PC-9 (cell line): ENCODE measurements at regions not wholly inside any gene's neighbourhood (a gene's known extent, or its start where the extent isn't known, plus 50 kb on each side); places are given as distances from the start of the nearest gene placed in this dataset.

ENCODE experiments used
- BruUV-seq: library from RNA; stranded (reverse); fragments of 400-500 nt; replicated peaks from 2 replicates; lab custom pipeline; 2021; lab: Mats Ljungman, UMichigan
- CTCF ChIA-PET: fragments of 300-600 bp; sonication (Branson Sonifier 250); formaldehyde crosslinking; loops from one replicate; lab custom pipeline; 2022; ENCODE audit warnings: antibody characterized with exemption; lab: Charles Lee
- POLR2A ChIA-PET: fragments of 300-600 bp; sonication (Branson Sonifier 250); formaldehyde crosslinking; loops from one replicate; lab custom pipeline; 2022; ENCODE audit warnings: antibody characterized with exemption; ENCODE audit not compliant: unreplicated experiment; lab: Charles Lee
- DNase-seq, 2 experiments: peaks; one replicate each; pipeline versions ENCODE4 v3.0.0 to v3.0.0-alpha.2; 2015 to 2022; ENCODE audit warnings: mixed read lengths in 1 of 2
- H2AFZ ChIP-seq: fragments of 200-600 bp; sonication (generic); 2 replicates; pipeline ENCODE4 v1.8.1; 2017; ENCODE audit warnings: antibody characterized with exemption
- H3F3A ChIP-seq: fragments of 200-600 bp; sonication (generic); 2 replicates; pipeline ENCODE4 v1.8.1; 2017; ENCODE audit warnings: antibody characterized with exemption, mild to moderate bottlenecking, low read depth; ENCODE audit not compliant: insufficient read depth
- H3K27ac ChIP-seq: fragments of 200-600 bp; sonication (generic); 2 replicates; pipeline ENCODE4 v1.6.1; 2016; ENCODE audit warnings: mixed run types
- H3K27me3 ChIP-seq: fragments of 200-600 bp; sonication (generic); 2 replicates; pipeline ENCODE4 v1.6.1; 2016; ENCODE audit warnings: low read depth, mixed run types; ENCODE audit not compliant: insufficient read depth
- H3K36me3 ChIP-seq: fragments of 200-600 bp; sonication (generic); 2 replicates; pipeline ENCODE4 v1.6.1; 2016; ENCODE audit warnings: low read depth, mixed run types
- H3K4me1 ChIP-seq: fragments of 200-600 bp; sonication (generic); replicated peaks from 2 replicates; pipeline ENCODE4 v1.6.1; 2016; ENCODE audit warnings: mixed run types; ENCODE audit not compliant: insufficient read depth
- H3K4me2 ChIP-seq: fragments of 200-600 bp; sonication (generic); 2 replicates; pipeline ENCODE4 v1.6.1; 2017; ENCODE audit warnings: mixed run types
- H3K4me3 ChIP-seq: fragments of 200-600 bp; sonication (generic); 2 replicates; pipeline ENCODE4 v1.6.1; 2016; ENCODE audit warnings: mixed run types
- H3K79me2 ChIP-seq: fragments of 200-600 bp; sonication (generic); 2 replicates; pipeline ENCODE4 v1.6.1; 2017; ENCODE audit warnings: low read depth, mixed run types
- H3K9me2 ChIP-seq: fragments of 200-600 bp; sonication (generic); 2 replicates; pipeline ENCODE4 v1.8.1; 2017; ENCODE audit warnings: mild to moderate bottlenecking; ENCODE audit not compliant: insufficient read depth
- H3K9me3 ChIP-seq: fragments of 200-600 bp; sonication (generic); 2 replicates; pipeline ENCODE4 v1.8.1; 2016; ENCODE audit warnings: low read depth; ENCODE audit not compliant: insufficient read depth
- H4K20me1 ChIP-seq: fragments of 200-600 bp; sonication (generic); 2 replicates; pipeline ENCODE4 v1.8.1; 2017; ENCODE audit not compliant: insufficient read depth
- CTCF ChIP-seq: fragments of 200-600 bp; sonication (generic); conservative IDR thresholded peaks from 2 replicates; pipeline ENCODE4 v1.6.1; 2017; ENCODE audit warnings: mixed run types, antibody characterized with exemption, mild to moderate bottlenecking, moderate library complexity
- EZH2 ChIP-seq: fragments of 200-600 bp; sonication (generic); IDR thresholded peaks from 2 replicates; pipeline ENCODE4 v1.8.0; 2017; ENCODE audit warnings: antibody characterized with exemption, low read depth
- intact Hi-C: fragments of 100-400 bp; cut with micrococcal nuclease; formaldehyde crosslinking; loops from one replicate; pipeline ENCODE4 v1.10.0; 2022; ENCODE audit not compliant: unreplicated experiment

- H3F3A ChIP-seq: no peaks in the 10 kb centered on the region
- H3K4me1 ChIP-seq: no peaks in the 10 kb centered on the region
- CTCF ChIA-PET: no interaction called here
- intact Hi-C loops: no loop called here
- no peaks in the 10 kb centered on the region for H3K36me3 ChIP-seq
- POLR2A ChIA-PET: no interaction called here
- no peaks in the 10 kb centered on the region for H3K9me3 ChIP-seq
- no peaks in the 10 kb centered on the region for H3K79me2 ChIP-seq
- H3K4me2 ChIP-seq: no peak overlapping the region
- H3K4me3 ChIP-seq: no peak overlapping the region
- no peak for TF ChIP-seq EZH2
- TF ChIP-seq CTCF: no peak
- DNase-seq: no peak
- H4K20me1 ChIP-seq: peaks cover 5% of the 10 kb centered on the region; the same call in 1 of the 2 replicates
- peaks cover 98% of the 10 kb centered on the region for H3K27me3 ChIP-seq
- no peaks in the 10 kb centered on the region for H3K9me2 ChIP-seq
- H2AFZ ChIP-seq: no peak overlapping the region
- BruUV-seq: no TSS peak
- H3K27ac ChIP-seq: no peak overlapping the region
Measured at GRCh38 chr1:37398096-37398495, 76.3 kb upstream of the ZC3H12A start.

GRCh38 chr1:37399205-37399604 lies 75.2 kb upstream of the ZC3H12A start:
- no TSS peak for BruUV-seq
- TF ChIP-seq CTCF (no peak), EZH2 (no peak)

GRCh38 chr1:37399830-37400464 lies 74.4 kb upstream of the ZC3H12A start:
- Histone ChIP-seq H3K9me2 (no peaks in the 10 kb centered on the region), H3K36me3 (no peaks in the 10 kb centered on the region), H2AFZ (no peak overlapping the region), H3K79me2 (no peaks in the 10 kb centered on the region), H3K27me3 (peaks cover 96% of the 10 kb centered on the region), H3K4me3 (no peak overlapping the region), H3K4me2 (no peak overlapping the region), H4K20me1 (peaks cover 5% of the 10 kb centered on the region; the same call in 1 of the 2 replicates), H3K9me3 (no peaks in the 10 kb centered on the region), H3K4me1 (no peaks in the 10 kb centered on the region), H3K27ac (no peak overlapping the region), H3F3A (no peaks in the 10 kb centered on the region)
- ChIA-PET CTCF (no interaction called here), POLR2A (no interaction called here)
- intact Hi-C loops: no loop called here
- BruUV-seq: no TSS peak
- no peak for TF ChIP-seq EZH2
- TF ChIP-seq CTCF: no peak
- DNase-seq: no peak

More at GRCh38 chr1:37399205-37399604, 75.2 kb upstream of the ZC3H12A start:
- Histone ChIP-seq H4K20me1 (peaks cover 5% of the 10 kb centered on the region; the same call in 1 of the 2 replicates), H3F3A (no peaks in the 10 kb centered on the region), H2AFZ (no peak overlapping the region), H3K27me3 (peaks cover 98% of the 10 kb centered on the region), H3K36me3 (no peaks in the 10 kb centered on the region), H3K27ac (no peak overlapping the region), H3K79me2 (no peaks in the 10 kb centered on the region), H3K4me1 (no peaks in the 10 kb centered on the region), H3K9me3 (no peaks in the 10 kb centered on the region), H3K4me3 (no peak overlapping the region), H3K4me2 (no peak overlapping the region), H3K9me2 (no peaks in the 10 kb centered on the region)
- DNase-seq: no peak
- CTCF ChIA-PET: no interaction called here
- intact Hi-C loops: no loop called here
- POLR2A ChIA-PET: no interaction called here
